ENCODE measurements at regions not wholly inside any gene's neighbourhood (a gene's known extent, or its start where the extent isn't known, plus 50 kb on each side); places are given as distances from the start of the nearest gene placed in this dataset.
A peak's percentile ranks its signal among the peaks of the same experiment; 100 is the strongest.

- 94 to 97% methylated on average over 4 of the region's 4 CpGs for WGBS, 2 donors
- DNase-seq (ENCODE audit: low spot score in 2 of 2), result no peak
- TF ChIP-seq CTCF (IDR thresholded peaks at IDR 0.05) (no peak), POLR2A (IDR thresholded peaks at IDR 0.05) (no peak)
- intact Hi-C loops (cut with DNase I; ENCODE audit: low total_unique reads), result no loop called here
- H3K4me3 ChIP-seq (ENCODE audit: low read depth, poor library complexity, severe bottlenecking), result no peak overlapping the region
Observed at GRCh38 chr1:118421868-118422350, 236.9 kb upstream of the SPAG17 start.

GRCh38 chr1:118404024-118404423 lies 219.0 kb upstream of the SPAG17 start:
- intact Hi-C loops (cut with DNase I; ENCODE audit: low total_unique reads), result no loop called here
- TF ChIP-seq POLR2A (IDR thresholded peaks at IDR 0.05) (no peak), CTCF (IDR thresholded peaks at IDR 0.05) (no peak)
- no peak overlapping the region for H3K4me3 ChIP-seq (ENCODE audit: low read depth, poor library complexity, severe bottlenecking)
- no peak for DNase-seq (ENCODE audit: low spot score in 2 of 2)
- WGBS, 2 donors, result 97 to 100% methylated on average over 1 of the region's 1 CpG

GRCh38 chr1:118397496-118397859 lies 212.4 kb upstream of the SPAG17 start:
- intact Hi-C loops (cut with DNase I; ENCODE audit: low total_unique reads), result no loop called here
- no peak overlapping the region for H3K4me3 ChIP-seq (ENCODE audit: low read depth, poor library complexity, severe bottlenecking)
- DNase-seq (ENCODE audit: low spot score in 2 of 2), result no peak
- 26 to 27% methylated on average over 2 of the region's 2 CpGs for WGBS, 2 donors
- TF ChIP-seq POLR2A (IDR thresholded peaks at IDR 0.05) (no peak), CTCF (IDR thresholded peaks at IDR 0.05) (no peak)

- intact Hi-C loops (cut with DNase I; ENCODE audit: low total_unique reads), result no loop called here
- no peak overlapping the region for H3K4me3 ChIP-seq (ENCODE audit: low read depth, poor library complexity, severe bottlenecking)
- WGBS, 2 donors, result 41 to 50% methylated on average over 4 of the region's 4 CpGs
- peak in 1 of 2 donors; percentile 25 for DNase-seq (ENCODE audit: low spot score in 2 of 2)
- no peak for TF ChIP-seq CTCF (IDR thresholded peaks at IDR 0.05)
- TF ChIP-seq POLR2A (IDR thresholded peaks at IDR 0.05), result no peak
Observed at GRCh38 chr1:118396829-118397495, 211.9 kb upstream of the SPAG17 start.

GRCh38 chr1:118396279-118396678 lies 211.3 kb upstream of the SPAG17 start:
- no peak for DNase-seq (ENCODE audit: low spot score in 2 of 2)
- 33 to 60% methylated on average over 1 of the region's 1 CpG for WGBS, 2 donors
- intact Hi-C loops (cut with DNase I; ENCODE audit: low total_unique reads), result no loop called here
- H3K4me3 ChIP-seq (ENCODE audit: low read depth, poor library complexity, severe bottlenecking), result no peak overlapping the region
- TF ChIP-seq CTCF (IDR thresholded peaks at IDR 0.05) (no peak), POLR2A (IDR thresholded peaks at IDR 0.05) (no peak)

All from lower leg skin (tissue), 4 donors.